ENCODE measurements at regions not wholly inside any gene's neighbourhood (a gene's known extent, or its start where the extent isn't known, plus 50 kb on each side); places are given as distances from the start of the nearest gene placed in this dataset.

DNA sequence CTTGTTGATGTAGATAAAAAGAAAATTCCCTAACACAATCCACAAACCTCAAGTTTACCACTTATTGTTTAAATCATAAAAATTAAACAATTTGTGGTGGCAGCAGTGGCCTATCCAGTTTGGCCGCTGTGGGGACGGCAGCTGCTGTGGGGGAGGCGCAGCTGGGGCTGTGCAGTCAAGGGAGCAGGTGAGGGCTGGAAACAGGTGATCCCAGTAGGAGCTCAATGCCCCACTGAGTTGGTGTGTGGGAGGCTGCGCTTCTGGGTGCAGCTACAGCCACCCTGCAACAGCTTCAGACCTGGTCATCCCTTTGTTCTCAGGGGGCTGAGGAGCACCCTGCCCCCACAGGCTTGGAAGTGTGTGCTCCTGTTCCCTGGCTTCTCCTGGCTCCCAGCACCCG is 266.0 kb upstream of the FSIP2 start:
- Histone ChIP-seq H3K4me1 (no peaks in the 10 kb centered on the region), H3K27me3 (no peaks in the 10 kb centered on the region), H3K9me3 (no peaks in the 10 kb centered on the region), H3K36me3 (no peaks in the 10 kb centered on the region), H3K4me3 (no peak overlapping the region), H3K27ac (no peak overlapping the region)
- no peak for TF ChIP-seq POLR2A (IDR thresholded peaks at IDR 0.05)
- TF ChIP-seq POLR2AphosphoS5 (IDR thresholded peaks at IDR 0.05; ENCODE audit: insufficient read depth in 1 of 2, low read depth in 1 of 2), result no peak
- no peak for TF ChIP-seq CTCF (IDR thresholded peaks at IDR 0.05)
- intact Hi-C loops (cut with DNase I), result no loop called here
- no peak for DNase-seq (ENCODE audit: extremely low spot score in 2 of 2)

DNA sequence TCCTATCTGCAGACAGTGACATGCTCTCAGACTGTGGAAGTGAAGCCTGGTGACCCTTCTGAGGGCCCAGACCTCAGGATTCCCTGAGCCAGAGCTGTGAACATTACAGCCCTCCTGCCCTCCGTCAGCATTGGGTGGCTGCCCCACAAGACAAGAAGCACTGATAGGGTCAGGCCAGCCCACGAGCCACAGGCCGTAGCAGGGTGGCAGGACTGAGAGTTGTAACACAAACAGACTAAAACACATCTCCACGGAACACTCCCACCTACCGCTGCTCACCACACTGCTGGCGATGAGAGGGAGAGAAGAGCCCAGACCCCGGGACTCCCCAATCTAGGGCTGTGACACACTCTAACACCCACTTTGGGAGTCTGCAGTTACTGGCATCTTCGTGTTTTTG is 264.8 kb upstream of the FSIP2 start:
- no peaks in the 10 kb centered on the region for H3K9me3 ChIP-seq
- intact Hi-C loops (cut with DNase I), result no loop called here
- H3K4me3 ChIP-seq, result no peak overlapping the region
- no peak for DNase-seq (ENCODE audit: extremely low spot score in 2 of 2)
- TF ChIP-seq POLR2A (IDR thresholded peaks at IDR 0.05), result no peak
- TF ChIP-seq POLR2AphosphoS5 (IDR thresholded peaks at IDR 0.05; ENCODE audit: insufficient read depth in 1 of 2, low read depth in 1 of 2), result no peak
- no peak for TF ChIP-seq CTCF (IDR thresholded peaks at IDR 0.05)
- no peaks in the 10 kb centered on the region for H3K27me3 ChIP-seq
- no peaks in the 10 kb centered on the region for H3K4me1 ChIP-seq
- no peak overlapping the region for H3K27ac ChIP-seq
- H3K36me3 ChIP-seq, result no peaks in the 10 kb centered on the region

GRCh38 chr2:185475914-185476313 is 262.7 kb upstream of the FSIP2 start:
- intact Hi-C loops (cut with DNase I), result no loop called here
- Histone ChIP-seq H3K9me3 (no peaks in the 10 kb centered on the region), H3K4me3 (no peak overlapping the region), H3K27me3 (no peaks in the 10 kb centered on the region), H3K4me1 (no peaks in the 10 kb centered on the region), H3K36me3 (no peaks in the 10 kb centered on the region), H3K27ac (no peak overlapping the region)
- no peak for DNase-seq (ENCODE audit: extremely low spot score in 2 of 2)
- TF ChIP-seq CTCF (IDR thresholded peaks at IDR 0.05), result no peak
- no peak for TF ChIP-seq POLR2A (IDR thresholded peaks at IDR 0.05)
- TF ChIP-seq POLR2AphosphoS5 (IDR thresholded peaks at IDR 0.05; ENCODE audit: insufficient read depth in 1 of 2, low read depth in 1 of 2), result no peak

GRCh38 chr2:185477452-185477851 is 261.2 kb upstream of the FSIP2 start:
- no peak for TF ChIP-seq CTCF (IDR thresholded peaks at IDR 0.05)
- TF ChIP-seq POLR2A (IDR thresholded peaks at IDR 0.05), result no peak
- TF ChIP-seq POLR2AphosphoS5 (IDR thresholded peaks at IDR 0.05; ENCODE audit: insufficient read depth in 1 of 2, low read depth in 1 of 2), result no peak
- no peak for DNase-seq (ENCODE audit: extremely low spot score in 2 of 2)

DNA sequence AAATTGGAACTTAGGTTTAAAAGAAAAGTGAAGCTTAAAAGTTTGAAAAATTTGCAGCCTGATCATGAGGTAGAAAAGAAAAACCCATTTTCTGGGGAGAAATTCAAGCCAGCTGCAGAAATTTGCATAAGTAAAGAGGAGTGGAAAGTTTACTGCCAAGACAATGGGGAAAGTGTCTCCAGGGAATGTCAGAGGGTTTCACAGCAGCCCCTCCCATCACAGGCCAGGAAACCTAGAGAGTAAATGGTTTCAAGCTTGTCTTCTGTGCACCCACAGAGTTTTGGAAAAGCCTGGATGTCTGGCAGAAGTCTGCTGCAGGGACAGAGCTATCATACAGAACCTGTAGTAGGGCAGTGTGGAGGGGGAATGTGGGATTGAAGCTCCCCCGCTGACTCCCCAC is 254.0 kb upstream of the FSIP2 start:
- H3K4me1 ChIP-seq, result no peaks in the 10 kb centered on the region
- H3K4me3 ChIP-seq, result no peak overlapping the region
- no peak for TF ChIP-seq CTCF (IDR thresholded peaks at IDR 0.05)
- no peak for TF ChIP-seq POLR2AphosphoS5 (IDR thresholded peaks at IDR 0.05; ENCODE audit: insufficient read depth in 1 of 2, low read depth in 1 of 2)
- no peak for TF ChIP-seq POLR2A (IDR thresholded peaks at IDR 0.05)
- H3K27ac ChIP-seq, result no peak overlapping the region
- intact Hi-C loops (cut with DNase I), result no loop called here
- no peak for DNase-seq (ENCODE audit: extremely low spot score in 2 of 2)
- H3K9me3 ChIP-seq, result no peaks in the 10 kb centered on the region
- H3K36me3 ChIP-seq, result no peaks in the 10 kb centered on the region
- no peaks in the 10 kb centered on the region for H3K27me3 ChIP-seq

More at GRCh38 chr2:185477452-185477851, 261.2 kb upstream of the FSIP2 start:
- intact Hi-C loops (cut with DNase I), result no loop called here
- no peaks in the 10 kb centered on the region for H3K36me3 ChIP-seq
- H3K4me1 ChIP-seq, result no peaks in the 10 kb centered on the region
- no peak overlapping the region for H3K4me3 ChIP-seq
- no peaks in the 10 kb centered on the region for H3K9me3 ChIP-seq
- no peaks in the 10 kb centered on the region for H3K27me3 ChIP-seq
- H3K27ac ChIP-seq, result no peak overlapping the region

Data from vagina (tissue), 2 donors.